COLO668 (cell line): ENCODE measurements at regions not wholly inside any gene's neighbourhood (a gene's known extent, or its start where the extent isn't known, plus 50 kb on each side); places are given as distances from the start of the nearest gene placed in this dataset.

Experiments used
- DNase-seq: peaks from one replicate; lab custom pipeline; 2025; ENCODE audit not compliant: unreplicated experiment; lab: John Stamatoyannopoulos, UW

- no peak for DNase-seq
These were observed 405.1 kb downstream of the DLEU7 start for GRCh38 chr13:50438351-50438750.

GRCh38 chr13:50441130-50441529 is 402.4 kb downstream of the DLEU7 start:
- DNase-seq = no peak

- no peak for DNase-seq
These were observed 398.8 kb downstream of the DLEU7 start for GRCh38 chr13:50444726-50445125.

- DNase-seq = no peak
These were observed 396.9 kb downstream of the DLEU7 start for GRCh38 chr13:50446611-50447010.

GRCh38 chr13:50448535-50448998 is 394.9 kb downstream of the DLEU7 start:
- DNase-seq = no peak

GRCh38 chr13:50449465-50449864 is 394.0 kb downstream of the DLEU7 start:
- no peak for DNase-seq

GRCh38 chr13:50450279-50450678 is 393.2 kb downstream of the DLEU7 start:
- DNase-seq = no peak

- DNase-seq = no peak
These were observed 391.9 kb downstream of the DLEU7 start for GRCh38 chr13:50451609-50452008.

- DNase-seq = no peak
These were observed 391.5 kb downstream of the DLEU7 start for GRCh38 chr13:50452028-50452427.

GRCh38 chr13:50452756-50453155 is 390.7 kb downstream of the DLEU7 start:
- DNase-seq = no peak

GRCh38 chr13:50453188-50453587 is 390.3 kb downstream of the DLEU7 start:
- DNase-seq = no peak

GRCh38 chr13:50456111-50456510 is 387.4 kb downstream of the DLEU7 start:
- no peak for DNase-seq

- DNase-seq = no peak
These were observed 385.8 kb downstream of the DLEU7 start for GRCh38 chr13:50457415-50458393.

GRCh38 chr13:50459046-50459445 is 384.4 kb downstream of the DLEU7 start:
- no peak for DNase-seq

GRCh38 chr13:50459658-50460057 is 383.8 kb downstream of the DLEU7 start:
- DNase-seq = no peak

- DNase-seq = no peak
These were observed 383.1 kb downstream of the DLEU7 start for GRCh38 chr13:50460358-50460757.

GRCh38 chr13:50461189-50461588 is 382.3 kb downstream of the DLEU7 start:
- no peak for DNase-seq

GRCh38 chr13:50463719-50464118 is 379.8 kb downstream of the DLEU7 start:
- no peak for DNase-seq

- DNase-seq = no peak
These were observed 378.9 kb downstream of the DLEU7 start for GRCh38 chr13:50464349-50465251.

GRCh38 chr13:50466456-50466855 is 377.0 kb downstream of the DLEU7 start:
- no peak for DNase-seq
